CD14-positive monocyte (primary cell): ENCODE measurements at regions not wholly inside any gene's neighbourhood (a gene's known extent, or its start where the extent isn't known, plus 50 kb on each side); places are given as distances from the start of the nearest gene placed in this dataset.

Source experiments
- DNase-seq, 3 donors: peaks; one replicate each; pipeline ENCODE4 v3.0.0-alpha.2; 2011 to 2022
- H2AFZ ChIP-seq: 2 replicates; pipeline ENCODE4 v1.6.0; 2012; ENCODE audit warnings: mild to moderate bottlenecking, low read depth, low read length, inconsistent platforms; ENCODE audit not compliant: insufficient read depth, poor library complexity, severe bottlenecking
- H3K27ac ChIP-seq, 2 donors: 1 replicate in 1 of 2; 2 replicates in 1 of 2; pipeline ENCODE4 v1.5.1; 2012 to 2013; ENCODE audit warnings: low read length in 2 of 2, control low read depth in 1 of 2, inconsistent platforms in 1 of 2, low read depth in 1 of 2, mild to moderate bottlenecking in 1 of 2
- H3K27me3 ChIP-seq, 2 donors: one replicate each; pipeline versions ENCODE4 v1.6.0 to v1.6.1; 2011 to 2013; ENCODE audit warnings: low read length in 2 of 2; ENCODE audit not compliant: control insufficient read depth in 2 of 2, insufficient read depth in 2 of 2
- H3K36me3 ChIP-seq, 2 donors: replicated peaks in 1 of 2; 1 replicate in 1 of 2; 2 replicates in 1 of 2; pipeline versions ENCODE4 v1.5.1 to v1.6.1; 2012 to 2013; ENCODE audit warnings: low read length in 2 of 2, control low read depth in 1 of 2, inconsistent platforms in 1 of 2, mild to moderate bottlenecking in 1 of 2; ENCODE audit not compliant: insufficient read depth in 2 of 2, control insufficient read depth in 1 of 2
- H3K4me1 ChIP-seq, 2 donors: 1 replicate in 1 of 2; 2 replicates in 1 of 2; pipeline versions ENCODE4 v1.5.1 to v1.6.1; 2012 to 2013; ENCODE audit warnings: low read length in 2 of 2, control low read depth in 1 of 2, inconsistent platforms in 1 of 2, mild to moderate bottlenecking in 1 of 2, moderate library complexity in 1 of 2; ENCODE audit not compliant: insufficient read depth in 2 of 2, control insufficient read depth in 1 of 2
- H3K4me2 ChIP-seq: replicated peaks from 2 replicates; pipeline ENCODE3; 2012; ENCODE audit warnings: low read length, moderate library complexity, mild to moderate bottlenecking; ENCODE audit not compliant: poor library complexity, severe bottlenecking; ENCODE audit errors: extremely low read depth
- H3K4me3 ChIP-seq, 3 experiments: fragments of 200-600 bp in 1 of 3; sonication (generic) in 1 of 3; replicated peaks in 1 of 3; 1 replicate in 2 of 3; 2 replicates in 1 of 3; pipeline ENCODE4 v1.5.1; 2011 to 2013; ENCODE audit warnings: low read length in 3 of 3, mild to moderate bottlenecking in 3 of 3, control low read depth in 2 of 3, low read depth in 2 of 3, inconsistent platforms in 1 of 3, moderate library complexity in 1 of 3
- H3K79me2 ChIP-seq: 2 replicates; pipeline ENCODE4 v1.6.0; 2012; ENCODE audit warnings: mild to moderate bottlenecking, control low read depth, inconsistent platforms, low read length, moderate library complexity; ENCODE audit not compliant: insufficient read depth
- H3K9ac ChIP-seq: 2 replicates; pipeline ENCODE4 v1.6.0; 2017; ENCODE audit warnings: low read length, mild to moderate bottlenecking; ENCODE audit not compliant: insufficient read depth, poor library complexity, severe bottlenecking
- H3K9me3 ChIP-seq, 2 donors: replicated peaks in 1 of 2; 1 replicate in 1 of 2; 2 replicates in 1 of 2; pipeline versions ENCODE4 v1.5.1 to v1.6.1; 2012 to 2013; ENCODE audit warnings: low read length in 2 of 2, control low read depth in 1 of 2; ENCODE audit not compliant: control insufficient read depth in 1 of 2, insufficient read depth in 1 of 2
- H4K20me1 ChIP-seq: 2 replicates; pipeline ENCODE4 v1.6.0; 2012; ENCODE audit warnings: mild to moderate bottlenecking, low read length, control low read depth, moderate library complexity; ENCODE audit not compliant: insufficient read depth
- H3K27ac Mint-ChIP-seq, 7 donors: one replicate each; pipeline ENCODE4 v1.8.0; 2020; ENCODE audit warnings: mild to moderate bottlenecking in 7 of 7, mixed read lengths in 7 of 7, moderate library complexity in 6 of 7, inconsistent platforms in 2 of 7
- H3K27me3 Mint-ChIP-seq, 3 donors: one replicate each; pipeline ENCODE4 v1.8.0; 2021 to 2022; ENCODE audit warnings: low read depth in 3 of 3, mild to moderate bottlenecking in 3 of 3, mixed read lengths in 3 of 3, moderate library complexity in 3 of 3, inconsistent platforms in 1 of 3
- H3K36me3 Mint-ChIP-seq, 2 donors: one replicate each; pipeline ENCODE4 v1.8.0; 2020; ENCODE audit warnings: mixed read lengths in 2 of 2, inconsistent platforms in 1 of 2, mild to moderate bottlenecking in 1 of 2
- H3K4me1 Mint-ChIP-seq: one replicate; pipeline ENCODE4 v1.8.0; 2020; ENCODE audit warnings: mild to moderate bottlenecking, mixed read lengths
- H3K4me3 Mint-ChIP-seq, 2 donors: one replicate each; pipeline ENCODE4 v1.8.0; 2020; ENCODE audit warnings: mild to moderate bottlenecking in 2 of 2, mixed read lengths in 2 of 2, moderate library complexity in 1 of 2
- H3K9me3 Mint-ChIP-seq, 7 donors: one replicate each; pipeline ENCODE4 v1.8.0; 2020 to 2022; ENCODE audit warnings: mixed read lengths in 7 of 7, mild to moderate bottlenecking in 6 of 7, moderate library complexity in 6 of 7, inconsistent platforms in 2 of 7
- WGBS: methylation state at CpG from one replicate; pipeline ENCODE4 v1.1.5; 2013; ENCODE audit warnings: missing lambda C conversion rate; ENCODE audit not compliant: insufficient coverage; 5-methylcytosine and 5-hydroxymethylcytosine counted together
- intact Hi-C, 2 donors: fragments of 100-400 bp; cut with micrococcal nuclease; formaldehyde crosslinking; loops; one replicate each; pipeline versions ENCODE4 v1.15.0 to v1.15.1; 2023
- TF ChIP-seq, protein P1 (sequence below): fragments of 200-600 bp; IDR thresholded peaks from one replicate; pipeline ENCODE4 v1.8.0; 2022; ENCODE audit warnings: antibody characterized with exemption, mild to moderate bottlenecking

GRCh38 chr5:110179321-110179720 is 489.6 kb downstream of the MAN2A1 start:
- no peaks in the 10 kb centered on the region for H3K79me2 ChIP-seq
- intact Hi-C loops: no loop called here
- no peak overlapping the region for H3K4me2 ChIP-seq
- H3K27ac ChIP-seq: no peak overlapping the region
- no peak overlapping the region for H3K27ac Mint-ChIP-seq
- no peak for DNase-seq
- no peaks in the 10 kb centered on the region for H3K27me3 ChIP-seq
- TF ChIP-seq, protein P1, sequence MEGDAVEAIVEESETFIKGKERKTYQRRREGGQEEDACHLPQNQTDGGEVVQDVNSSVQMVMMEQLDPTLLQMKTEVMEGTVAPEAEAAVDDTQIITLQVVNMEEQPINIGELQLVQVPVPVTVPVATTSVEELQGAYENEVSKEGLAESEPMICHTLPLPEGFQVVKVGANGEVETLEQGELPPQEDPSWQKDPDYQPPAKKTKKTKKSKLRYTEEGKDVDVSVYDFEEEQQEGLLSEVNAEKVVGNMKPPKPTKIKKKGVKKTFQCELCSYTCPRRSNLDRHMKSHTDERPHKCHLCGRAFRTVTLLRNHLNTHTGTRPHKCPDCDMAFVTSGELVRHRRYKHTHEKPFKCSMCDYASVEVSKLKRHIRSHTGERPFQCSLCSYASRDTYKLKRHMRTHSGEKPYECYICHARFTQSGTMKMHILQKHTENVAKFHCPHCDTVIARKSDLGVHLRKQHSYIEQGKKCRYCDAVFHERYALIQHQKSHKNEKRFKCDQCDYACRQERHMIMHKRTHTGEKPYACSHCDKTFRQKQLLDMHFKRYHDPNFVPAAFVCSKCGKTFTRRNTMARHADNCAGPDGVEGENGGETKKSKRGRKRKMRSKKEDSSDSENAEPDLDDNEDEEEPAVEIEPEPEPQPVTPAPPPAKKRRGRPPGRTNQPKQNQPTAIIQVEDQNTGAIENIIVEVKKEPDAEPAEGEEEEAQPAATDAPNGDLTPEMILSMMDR: no peak
- no peak overlapping the region for H3K4me3 ChIP-seq
- no peaks in the 10 kb centered on the region for H3K27me3 Mint-ChIP-seq
- no peaks in the 10 kb centered on the region for H4K20me1 ChIP-seq
- H3K4me1 Mint-ChIP-seq: no peaks in the 10 kb centered on the region
- peaks cover 0 to 11% (median 2%) of the 10 kb centered on the region in 7 donors for H3K9me3 Mint-ChIP-seq
- peaks cover 0 to 5% of the 10 kb centered on the region in 2 donors for H3K9me3 ChIP-seq
- no peak overlapping the region for H2AFZ ChIP-seq
- no peaks in the 10 kb centered on the region for H3K36me3 ChIP-seq
- no peak overlapping the region for H3K4me3 Mint-ChIP-seq
- H3K9ac ChIP-seq: no peak overlapping the region
- no peaks in the 10 kb centered on the region for H3K4me1 ChIP-seq
- WGBS: no CpG with 5 or more reads among the region's 2 CpGs
- H3K36me3 Mint-ChIP-seq: no peaks in the 10 kb centered on the region

DNA sequence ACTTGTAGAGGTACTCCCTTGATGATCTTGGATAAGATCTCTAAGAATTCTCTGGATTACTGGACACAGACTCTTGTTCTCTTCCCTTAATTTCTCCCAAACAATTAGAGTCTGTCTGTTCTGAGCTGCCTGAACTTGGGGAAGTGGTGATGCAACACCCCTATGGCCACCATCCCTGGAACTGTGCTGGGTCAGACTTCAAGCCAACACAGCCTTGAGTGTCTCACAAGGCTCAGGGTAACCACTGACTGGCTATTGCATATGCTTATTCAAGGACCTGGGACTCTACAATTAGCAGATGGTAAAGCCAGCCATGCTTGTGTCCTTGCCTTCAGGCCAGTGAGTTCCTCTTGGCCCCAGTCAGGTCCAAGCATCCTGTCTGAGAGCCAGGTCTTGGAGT is 504.5 kb downstream of the MAN2A1 start:
- Histone ChIP-seq H3K4me3 (no peak overlapping the region), H3K27me3 (no peaks in the 10 kb centered on the region), H2AFZ (no peak overlapping the region), H3K27ac (no peak overlapping the region), H3K9ac (no peak overlapping the region), H3K4me1 (no peaks in the 10 kb centered on the region), H3K79me2 (no peaks in the 10 kb centered on the region), H4K20me1 (no peaks in the 10 kb centered on the region), H3K4me2 (no peak overlapping the region), H3K9me3 (peaks cover 18 to 20% of the 10 kb centered on the region in 2 donors), H3K36me3 (no peaks in the 10 kb centered on the region)
- no peaks in the 10 kb centered on the region for H3K27me3 Mint-ChIP-seq
- no peak overlapping the region for H3K27ac Mint-ChIP-seq
- DNase-seq: no peak
- no peaks in the 10 kb centered on the region for H3K4me1 Mint-ChIP-seq
- H3K4me3 Mint-ChIP-seq: no peak overlapping the region
- TF ChIP-seq, protein P1: no peak
- intact Hi-C loops: no loop called here
- H3K36me3 Mint-ChIP-seq: no peaks in the 10 kb centered on the region
- peaks cover 3 to 14% (median 11%) of the 10 kb centered on the region in 7 donors for H3K9me3 Mint-ChIP-seq
